Uterus (tissue), 2 donors: ENCODE measurements at regions not wholly inside any gene's neighbourhood (a gene's known extent, or its start where the extent isn't known, plus 50 kb on each side); places are given as distances from the start of the nearest gene placed in this dataset.

Experiments
- CTCF ChIP-seq, 4 experiments: fragments of 200-600 bp in 2 of 4; fragments of 450-650 bp in 2 of 4; sonication (generic) in 2 of 4; IDR thresholded peaks; one replicate each; pipeline ENCODE4 v1.5.1; 2016 to 2019; ENCODE audit warnings: antibody characterized with exemption in 4 of 4, mild to moderate bottlenecking in 2 of 4, moderate library complexity in 1 of 4
- POLR2A ChIP-seq, 2 donors: fragments of 450-650 bp; IDR thresholded peaks; one replicate each; pipeline ENCODE4 v1.6.1; 2016; ENCODE audit warnings: antibody characterized with exemption in 2 of 2, mild to moderate bottlenecking in 1 of 2, moderate library complexity in 1 of 2

GRCh38 chr16:79895053-79895916 is 294.7 kb upstream of the MAF start:
- TF ChIP-seq CTCF (IDR thresholded peaks at IDR 0.05) (no peak), POLR2A (IDR thresholded peaks at IDR 0.05) (no peak)
